H1 (cell line): ENCODE measurements at regions not wholly inside any gene's neighbourhood (a gene's known extent, or its start where the extent isn't known, plus 50 kb on each side); places are given as distances from the start of the nearest gene placed in this dataset.

Source experiments
- CTCF ChIA-PET: fragments of 300-600 bp; sonication (Branson Sonifier 250); formaldehyde crosslinking; loops from one replicate; lab custom pipeline; 2021; ENCODE audit not compliant: partially characterized antibody; lab: Charles Lee
- POLR2A ChIA-PET: fragments of 300-600 bp; sonication (Branson Sonifier 250); formaldehyde crosslinking; loops from one replicate; lab custom pipeline; 2021; ENCODE audit warnings: inconsistent platforms; ENCODE audit not compliant: partially characterized antibody; lab: Charles Lee
- DNase-seq, 2 experiments: peaks; one replicate each; pipeline versions ENCODE4 v3.0.0 to v3.0.0-alpha.2; 2010 to 2022; ENCODE audit warnings: low spot score in 2 of 2, low read depth in 1 of 2, mixed read lengths in 1 of 2
- FAIRE-seq: peaks from 2 replicates; lab custom pipeline; 2011; peaks lifted over from hg19 to GRCh38; lab: Jason Lieb, UNC
- H2AFZ ChIP-seq: 2 replicates; pipeline ENCODE4 v1.8.1; 2012; ENCODE audit warnings: low read length, inconsistent platforms
- H2AK5ac ChIP-seq: 2 replicates; pipeline ENCODE4 v1.6.1; 2013; ENCODE audit warnings: low read depth, low read length
- H2BK120ac ChIP-seq: replicated peaks from 2 replicates; pipeline ENCODE3; 2013; ENCODE audit warnings: low read depth, low read length, inconsistent platforms
- H2BK12ac ChIP-seq: 2 replicates; pipeline ENCODE4 v1.6.1; 2013; ENCODE audit warnings: low read depth, low read length
- H2BK15ac ChIP-seq: 2 replicates; pipeline ENCODE4 v1.6.1; 2013; ENCODE audit warnings: low read length
- H2BK20ac ChIP-seq: 2 replicates; pipeline ENCODE4 v1.6.1; 2013; ENCODE audit warnings: low read length
- H2BK5ac ChIP-seq: 2 replicates; pipeline ENCODE4 v1.6.1; 2013; ENCODE audit warnings: low read depth, low read length
- H3K14ac ChIP-seq: 2 replicates; pipeline ENCODE4 v1.6.1; 2013; ENCODE audit warnings: inconsistent platforms; ENCODE audit not compliant: insufficient read length
- H3K18ac ChIP-seq: 2 replicates; pipeline ENCODE4 v1.6.1; 2013; ENCODE audit warnings: low read length; ENCODE audit errors: extremely low read depth
- H3K23ac ChIP-seq: 2 replicates; pipeline ENCODE4 v1.6.1; 2013; ENCODE audit warnings: inconsistent platforms; ENCODE audit not compliant: insufficient read length
- H3K23me2 ChIP-seq: 2 replicates; pipeline ENCODE4 v1.6.1; 2013; ENCODE audit warnings: low read depth, low read length
- H3K27ac ChIP-seq: 2 replicates; pipeline ENCODE4 v1.6.1; 2011; ENCODE audit warnings: low read depth, low read length, inconsistent platforms
- H3K27me3 ChIP-seq, 4 experiments: replicated peaks in 1 of 4; 1 replicate in 1 of 4; 2 replicates in 3 of 4; pipeline versions ENCODE4 v1.6.1 to v1.8.1; 2011 to 2013; ENCODE audit warnings: low read length in 3 of 4, mild to moderate bottlenecking in 3 of 4, inconsistent platforms in 2 of 4, mixed read lengths in 2 of 4, moderate library complexity in 1 of 4; ENCODE audit not compliant: control insufficient read depth in 3 of 4, insufficient read depth in 3 of 4; ENCODE audit errors: extremely low read depth in 1 of 4
- H3K36me3 ChIP-seq, 4 experiments: 2 replicates each; pipeline versions ENCODE4 v1.6.1 to v1.8.1; 2011 to 2013; ENCODE audit warnings: mild to moderate bottlenecking in 4 of 4, low read length in 3 of 4, moderate library complexity in 2 of 4, control low read depth in 1 of 4, inconsistent platforms in 1 of 4; ENCODE audit not compliant: insufficient read depth in 4 of 4, control insufficient read depth in 2 of 4
- H3K4ac ChIP-seq: replicated peaks from 2 replicates; pipeline ENCODE3; 2013; ENCODE audit warnings: low read length, low read depth, mixed read lengths, inconsistent platforms; ENCODE audit not compliant: insufficient read length
- H3K4me1 ChIP-seq, 4 experiments: replicated peaks in 1 of 4; 1 replicate in 1 of 4; 2 replicates in 3 of 4; pipeline versions ENCODE4 v1.6.1 to v1.8.1; 2011 to 2013; ENCODE audit warnings: low read length in 3 of 4, inconsistent platforms in 2 of 4, mixed read lengths in 1 of 4; ENCODE audit not compliant: insufficient read depth in 4 of 4, control insufficient read depth in 3 of 4
- H3K4me2 ChIP-seq, 2 experiments: 2 replicates each; pipeline versions ENCODE4 v1.6.1 to v1.8.1; 2011 to 2013; ENCODE audit warnings: low read depth in 2 of 2, low read length in 2 of 2, control low read depth in 1 of 2, inconsistent platforms in 1 of 2, mild to moderate bottlenecking in 1 of 2; ENCODE audit not compliant: insufficient read depth in 1 of 2
- H3K4me3 ChIP-seq, 4 experiments: fragments of 200-600, 300-600 bp in 1 of 4; sonication (generic), shearing (Covaris generic), sonication (Bioruptor Twin) in 1 of 4; 2 replicates each; pipeline versions ENCODE4 v1.5.1 to v1.8.1; 2011 to 2016; ENCODE audit warnings: low read length in 4 of 4, low read depth in 3 of 4, control low read depth in 2 of 4, inconsistent platforms in 2 of 4, mild to moderate bottlenecking in 2 of 4, mixed read lengths in 1 of 4, moderate library complexity in 1 of 4; ENCODE audit not compliant: insufficient read depth in 2 of 4; ENCODE audit errors: extremely low read depth in 1 of 4
- H3K56ac ChIP-seq: replicated peaks from 2 replicates; pipeline ENCODE3; 2013; ENCODE audit warnings: low read depth, mild to moderate bottlenecking, mixed read lengths, low read length, inconsistent platforms; ENCODE audit not compliant: insufficient read length
- H3K79me1 ChIP-seq: 2 replicates; pipeline ENCODE4 v1.6.1; 2013; ENCODE audit warnings: low read depth, low read length, control low read depth
- H3K79me2 ChIP-seq, 2 experiments: 2 replicates each; pipeline versions ENCODE4 v1.6.1 to v1.8.1; 2012 to 2013; ENCODE audit warnings: low read length in 2 of 2, mild to moderate bottlenecking in 2 of 2, inconsistent platforms in 1 of 2; ENCODE audit not compliant: insufficient read depth in 2 of 2, control insufficient read depth in 1 of 2
- H3K9ac ChIP-seq, 4 experiments: replicated peaks in 1 of 4; 1 replicate in 1 of 4; 2 replicates in 3 of 4; pipeline versions ENCODE4 v1.6.1 to v1.8.1; 2011 to 2013; ENCODE audit warnings: low read depth in 3 of 4, low read length in 3 of 4, control low read depth in 2 of 4, mild to moderate bottlenecking in 2 of 4, moderate library complexity in 2 of 4, inconsistent platforms in 1 of 4; ENCODE audit errors: extremely low read depth in 1 of 4
- H3K9me3 ChIP-seq, 2 experiments: 2 replicates each; pipeline versions ENCODE4 v1.6.1 to v1.8.1; 2012 to 2013; ENCODE audit warnings: mild to moderate bottlenecking in 2 of 2, moderate library complexity in 2 of 2, control low read depth in 1 of 2, inconsistent platforms in 1 of 2, low read depth in 1 of 2, low read length in 1 of 2, mixed read lengths in 1 of 2; ENCODE audit not compliant: insufficient read depth in 2 of 2
- H4K20me1 ChIP-seq, 2 experiments: replicated peaks in 1 of 2; 2 replicates each; pipeline versions ENCODE3 to v1.8.1; 2011 to 2013; ENCODE audit warnings: inconsistent platforms in 2 of 2, low read length in 2 of 2, mild to moderate bottlenecking in 1 of 2; ENCODE audit not compliant: insufficient read depth in 2 of 2, control insufficient read depth in 1 of 2
- H4K5ac ChIP-seq: 2 replicates; pipeline ENCODE4 v1.6.1; 2013; ENCODE audit warnings: low read length, low read depth, mixed read lengths, inconsistent platforms; ENCODE audit not compliant: insufficient read length
- H4K8ac ChIP-seq: 2 replicates; pipeline ENCODE4 v1.8.0; 2013; ENCODE audit warnings: mild to moderate bottlenecking, moderate library complexity, low read length, inconsistent platforms; ENCODE audit not compliant: insufficient read depth; ENCODE audit errors: extremely low read depth
- H4K91ac ChIP-seq: replicated peaks from 2 replicates; pipeline ENCODE3; 2013; ENCODE audit warnings: low read length, mixed read lengths, inconsistent platforms; ENCODE audit not compliant: insufficient read length
- WGBS, 2 experiments: shearing (Covaris generic) in 1 of 2; methylation state at CpG; one replicate each; pipeline versions ENCODE4 v1.1.6 to v1.1.7; 2013 to 2015; ENCODE audit warnings: low lambda C conversion rate in 2 of 2, mixed read lengths in 2 of 2, inconsistent platforms in 1 of 2, low coverage in 1 of 2, missing lambda C conversion rate in 1 of 2; ENCODE audit not compliant: insufficient replicate concordance in 2 of 2, insufficient coverage in 1 of 2, insufficient read length in 1 of 2; ENCODE audit errors: extremely low coverage in 1 of 2, missing lambda C conversion rate in 1 of 2; 5-methylcytosine and 5-hydroxymethylcytosine counted together
- TF ChIP-seq, protein P1 (sequence below): IDR thresholded peaks from 2 replicates; pipeline ENCODE4 v1.6.1; 2012; ENCODE audit warnings: inconsistent platforms

DNA sequence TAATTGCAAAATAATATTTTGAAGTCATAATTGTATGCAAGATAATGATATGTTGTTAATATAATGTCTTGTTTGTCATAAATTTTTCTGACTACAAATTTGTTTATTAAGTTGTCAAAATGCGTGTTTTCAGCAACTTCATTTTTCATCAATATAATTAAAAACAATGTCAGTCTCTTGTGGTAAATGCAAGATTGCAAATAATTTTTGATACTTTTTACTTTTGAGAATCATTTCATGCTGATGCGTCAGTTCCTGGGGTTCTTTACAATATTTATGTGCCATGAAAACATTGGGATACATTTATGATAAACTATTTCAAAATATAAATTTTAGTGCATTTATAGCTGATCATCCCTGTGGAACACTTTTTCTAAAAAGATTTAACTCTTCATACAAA lies 1504.8 kb downstream of the BRD1 start:
- no peak overlapping the region for H2BK20ac ChIP-seq
- no peak overlapping the region for H2BK15ac ChIP-seq
- no peak overlapping the region for H2AK5ac ChIP-seq
- no peak overlapping the region for H4K91ac ChIP-seq
- H3K56ac ChIP-seq: no peak overlapping the region
- H3K79me2 ChIP-seq: no peaks in the 10 kb centered on the region
- ChIA-PET POLR2A (no interaction called here), CTCF (no interaction called here)
- H3K4me1 ChIP-seq: peaks cover 0 to 4% (median 0%) of the 10 kb centered on the region in 4 experiments; a peak in 1 of 7 replicates
- no peaks in the 10 kb centered on the region for H3K79me1 ChIP-seq
- 93% methylated on average over 2 of the region's 2 CpGs; no CpG with 5 or more reads in 1 of the 2 experiments for WGBS, 2 experiments
- H2AFZ ChIP-seq: no peak overlapping the region
- no peak overlapping the region for H2BK5ac ChIP-seq
- no peak overlapping the region for H3K4me2 ChIP-seq
- H3K4ac ChIP-seq: no peak overlapping the region
- H3K4me3 ChIP-seq: no peak overlapping the region
- H3K27me3 ChIP-seq: no peaks in the 10 kb centered on the region; a peak in 1 of 7 replicates
- no peak overlapping the region for H3K14ac ChIP-seq
- no peak overlapping the region for H3K9ac ChIP-seq
- H3K23me2 ChIP-seq: no peaks in the 10 kb centered on the region
- TF ChIP-seq, protein P1, sequence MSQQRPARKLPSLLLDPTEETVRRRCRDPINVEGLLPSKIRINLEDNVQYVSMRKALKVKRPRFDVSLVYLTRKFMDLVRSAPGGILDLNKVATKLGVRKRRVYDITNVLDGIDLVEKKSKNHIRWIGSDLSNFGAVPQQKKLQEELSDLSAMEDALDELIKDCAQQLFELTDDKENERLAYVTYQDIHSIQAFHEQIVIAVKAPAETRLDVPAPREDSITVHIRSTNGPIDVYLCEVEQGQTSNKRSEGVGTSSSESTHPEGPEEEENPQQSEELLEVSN: no peak
- FAIRE-seq: no peak
- no peaks in the 10 kb centered on the region for H3K36me3 ChIP-seq
- H4K20me1 ChIP-seq: no peaks in the 10 kb centered on the region
- no peak overlapping the region for H2BK12ac ChIP-seq
- no peak overlapping the region for H4K5ac ChIP-seq
- H4K8ac ChIP-seq: no peak overlapping the region
- no peak overlapping the region for H3K23ac ChIP-seq
- no peak overlapping the region for H3K27ac ChIP-seq
- peaks cover 0 to 2% of the 10 kb centered on the region in 2 experiments; a peak in 1 of 4 replicates for H3K9me3 ChIP-seq
- no peak for DNase-seq
- H3K18ac ChIP-seq: no peak overlapping the region
- no peak overlapping the region for H2BK120ac ChIP-seq
